Bronchial epithelial cell (primary cell): ENCODE measurements at regions not wholly inside any gene's neighbourhood (a gene's known extent, or its start where the extent isn't known, plus 50 kb on each side); places are given as distances from the start of the nearest gene placed in this dataset.

ENCODE experiments used
- DNase-seq: peaks from one replicate; pipeline ENCODE4 v3.0.0-alpha.2; 2010; ENCODE audit warnings: low read depth
- FAIRE-seq: peaks from 2 replicates; lab custom pipeline; 2011; peaks lifted over from hg19 to GRCh38; lab: Jason Lieb, UNC
- H3K27me3 ChIP-seq: 2 replicates; pipeline ENCODE4 v1.5.1; 2011; ENCODE audit warnings: low read length; ENCODE audit not compliant: control insufficient read depth, insufficient read depth
- H3K36me3 ChIP-seq: 2 replicates; pipeline ENCODE4 v1.5.1; 2011; ENCODE audit warnings: low read length; ENCODE audit not compliant: control insufficient read depth, insufficient read depth
- H3K4me3 ChIP-seq: 2 replicates; pipeline ENCODE4 v1.5.1; 2011; ENCODE audit warnings: mild to moderate bottlenecking, low read depth, low read length, control low read depth
- CTCF ChIP-seq: IDR thresholded peaks from 2 replicates; pipeline ENCODE4 v1.5.1; 2011; ENCODE audit warnings: mild to moderate bottlenecking, moderate library complexity, low read length, control low read depth, inconsistent platforms; ENCODE audit not compliant: insufficient read depth, severe bottlenecking

- DNase-seq (no peak), FAIRE-seq (no peak)
- Histone ChIP-seq H3K4me3 (no peak overlapping the region), H3K36me3 (no peaks in the 10 kb centered on the region), H3K27me3 (no peaks in the 10 kb centered on the region)
- TF ChIP-seq CTCF, result no peak
Observed at GRCh38 chr1:239826211-239826610, 265.5 kb upstream of the FMN2 start.

GRCh38 chr1:239826736-239827135 lies 264.9 kb upstream of the FMN2 start:
- no peak for TF ChIP-seq CTCF
- Histone ChIP-seq H3K4me3 (no peak overlapping the region), H3K27me3 (no peaks in the 10 kb centered on the region), H3K36me3 (no peaks in the 10 kb centered on the region)
- FAIRE-seq (no peak), DNase-seq (no peak)

GRCh38 chr1:239829535-239829934 lies 262.1 kb upstream of the FMN2 start:
- Histone ChIP-seq H3K4me3 (no peak overlapping the region), H3K27me3 (no peaks in the 10 kb centered on the region), H3K36me3 (no peaks in the 10 kb centered on the region)
- FAIRE-seq (no peak), DNase-seq (no peak)
- no peak for TF ChIP-seq CTCF

GRCh38 chr1:239831577-239832355 lies 259.9 kb upstream of the FMN2 start:
- DNase-seq, result no peak
- Histone ChIP-seq H3K4me3 (no peak overlapping the region), H3K27me3 (no peaks in the 10 kb centered on the region), H3K36me3 (no peaks in the 10 kb centered on the region)
- TF ChIP-seq CTCF, result no peak
- FAIRE-seq, result no peak

GRCh38 chr1:239833723-239834122 lies 258.0 kb upstream of the FMN2 start:
- H3K4me3 ChIP-seq, result no peak overlapping the region
- FAIRE-seq, result no peak
- H3K27me3 ChIP-seq, result no peaks in the 10 kb centered on the region
- DNase-seq, result no peak
- H3K36me3 ChIP-seq, result no peaks in the 10 kb centered on the region
- no peak for TF ChIP-seq CTCF
